ENCODE measurements at regions not wholly inside any gene's neighbourhood (a gene's known extent, or its start where the extent isn't known, plus 50 kb on each side); places are given as distances from the start of the nearest gene placed in this dataset.
"Not testable (repeated sequence)": the region's sequence is repeated elsewhere in the genome, so short reads cannot be mapped to it uniquely, and the experiment has no call there.

- Histone ChIP-seq H3K4me1 (ENCODE audit: insufficient read depth, low read length) (no peaks in the 10 kb centered on the region), H2AFZ (ENCODE audit: low read depth, low read length) (no peak overlapping the region)
Observed at GRCh38 chr7:46753662-46754061, 828.2 kb downstream of the TNS3 start.

GRCh38 chr7:46752881-46753366 is 829.0 kb downstream of the TNS3 start:
- no peak overlapping the region for H3K4me3 ChIP-seq (ENCODE audit: low read length)
- no peaks in the 10 kb centered on the region for H3K27me3 ChIP-seq (ENCODE audit: insufficient read depth, low read length)
- no peaks in the 10 kb centered on the region for H3K9me3 ChIP-seq (ENCODE audit: low read length)
- H3K4me1 ChIP-seq (ENCODE audit: insufficient read depth, low read length): no peaks in the 10 kb centered on the region
- H3K36me3 ChIP-seq (ENCODE audit: insufficient read depth, low read length): no peaks in the 10 kb centered on the region
- H2AFZ ChIP-seq (ENCODE audit: low read depth, low read length): no peak overlapping the region

More at GRCh38 chr7:46753662-46754061, 828.2 kb downstream of the TNS3 start:
- Histone ChIP-seq H3K4me3 (ENCODE audit: low read length) (no peak overlapping the region), H3K27me3 (ENCODE audit: insufficient read depth, low read length) (no peaks in the 10 kb centered on the region), H3K36me3 (ENCODE audit: insufficient read depth, low read length) (no peaks in the 10 kb centered on the region), H3K9me3 (ENCODE audit: low read length) (no peaks in the 10 kb centered on the region)

GRCh38 chr7:46751927-46752723 is 829.8 kb downstream of the TNS3 start:
- not testable (repeated sequence) for H3K27me3 ChIP-seq (ENCODE audit: insufficient read depth, low read length); H2AFZ ChIP-seq (ENCODE audit: low read depth, low read length); H3K9me3 ChIP-seq (ENCODE audit: low read length); H3K4me3 ChIP-seq (ENCODE audit: low read length); H3K4me1 ChIP-seq (ENCODE audit: insufficient read depth, low read length); H3K36me3 ChIP-seq (ENCODE audit: insufficient read depth, low read length)

- Histone ChIP-seq H3K9me3 (ENCODE audit: low read length) (no peaks in the 10 kb centered on the region), H3K36me3 (ENCODE audit: insufficient read depth, low read length) (no peaks in the 10 kb centered on the region), H3K4me3 (ENCODE audit: low read length) (no peak overlapping the region), H3K27me3 (ENCODE audit: insufficient read depth, low read length) (no peaks in the 10 kb centered on the region), H3K4me1 (ENCODE audit: insufficient read depth, low read length) (no peaks in the 10 kb centered on the region), H2AFZ (ENCODE audit: low read depth, low read length) (no peak overlapping the region)
Observed at GRCh38 chr7:46751471-46751870, 830.4 kb upstream of the IGFBP3 start.

- Histone ChIP-seq H2AFZ (ENCODE audit: low read depth, low read length) (no peak overlapping the region), H3K36me3 (ENCODE audit: insufficient read depth, low read length) (no peaks in the 10 kb centered on the region), H3K4me3 (ENCODE audit: low read length) (no peak overlapping the region), H3K27me3 (ENCODE audit: insufficient read depth, low read length) (no peaks in the 10 kb centered on the region), H3K4me1 (ENCODE audit: insufficient read depth, low read length) (no peaks in the 10 kb centered on the region), H3K9me3 (ENCODE audit: low read length) (no peaks in the 10 kb centered on the region)
Observed at GRCh38 chr7:46750321-46750865, 829.3 kb upstream of the IGFBP3 start.

- no peak overlapping the region for H3K4me3 ChIP-seq (ENCODE audit: low read length)
- no peaks in the 10 kb centered on the region for H3K36me3 ChIP-seq (ENCODE audit: insufficient read depth, low read length)
- no peak overlapping the region for H2AFZ ChIP-seq (ENCODE audit: low read depth, low read length)
Observed at GRCh38 chr7:46747869-46748576, 827.0 kb upstream of the IGFBP3 start.

GRCh38 chr7:46746695-46747687 is 825.9 kb upstream of the IGFBP3 start:
- no peaks in the 10 kb centered on the region for H3K36me3 ChIP-seq (ENCODE audit: insufficient read depth, low read length)
- H2AFZ ChIP-seq (ENCODE audit: low read depth, low read length): no peak overlapping the region
- no peaks in the 10 kb centered on the region for H3K9me3 ChIP-seq (ENCODE audit: low read length)
- no peak overlapping the region for H3K4me3 ChIP-seq (ENCODE audit: low read length)
- no peaks in the 10 kb centered on the region for H3K27me3 ChIP-seq (ENCODE audit: insufficient read depth, low read length)
- no peaks in the 10 kb centered on the region for H3K4me1 ChIP-seq (ENCODE audit: insufficient read depth, low read length)

More at GRCh38 chr7:46747869-46748576, 827.0 kb upstream of the IGFBP3 start:
- H3K9me3 ChIP-seq (ENCODE audit: low read length): no peaks in the 10 kb centered on the region
- no peaks in the 10 kb centered on the region for H3K27me3 ChIP-seq (ENCODE audit: insufficient read depth, low read length)
- H3K4me1 ChIP-seq (ENCODE audit: insufficient read depth, low read length): no peaks in the 10 kb centered on the region

- no peak overlapping the region for H3K4me3 ChIP-seq (ENCODE audit: low read length)
- no peaks in the 10 kb centered on the region for H3K27me3 ChIP-seq (ENCODE audit: insufficient read depth, low read length)
- H3K9me3 ChIP-seq (ENCODE audit: low read length): no peaks in the 10 kb centered on the region
Observed at GRCh38 chr7:46745707-46746090, 824.6 kb upstream of the IGFBP3 start.

GRCh38 chr7:46744957-46745706 is 824.1 kb upstream of the IGFBP3 start:
- Histone ChIP-seq H3K36me3 (ENCODE audit: insufficient read depth, low read length) (no peaks in the 10 kb centered on the region), H3K4me3 (ENCODE audit: low read length) (no peak overlapping the region), H2AFZ (ENCODE audit: low read depth, low read length) (no peak overlapping the region), H3K27me3 (ENCODE audit: insufficient read depth, low read length) (no peaks in the 10 kb centered on the region), H3K9me3 (ENCODE audit: low read length) (no peaks in the 10 kb centered on the region), H3K4me1 (ENCODE audit: insufficient read depth, low read length) (no peaks in the 10 kb centered on the region)

More at GRCh38 chr7:46745707-46746090, 824.6 kb upstream of the IGFBP3 start:
- H3K4me1 ChIP-seq (ENCODE audit: insufficient read depth, low read length): no peaks in the 10 kb centered on the region
- no peaks in the 10 kb centered on the region for H3K36me3 ChIP-seq (ENCODE audit: insufficient read depth, low read length)
- H2AFZ ChIP-seq (ENCODE audit: low read depth, low read length): no peak overlapping the region

- H2AFZ ChIP-seq (ENCODE audit: low read depth, low read length): no peak overlapping the region
Observed at GRCh38 chr7:46742601-46743000, 821.5 kb upstream of the IGFBP3 start.

GRCh38 chr7:46741938-46742540 is 821.0 kb upstream of the IGFBP3 start:
- H3K4me3 ChIP-seq (ENCODE audit: low read length): no peak overlapping the region
- no peaks in the 10 kb centered on the region for H3K36me3 ChIP-seq (ENCODE audit: insufficient read depth, low read length)
- H3K9me3 ChIP-seq (ENCODE audit: low read length): no peaks in the 10 kb centered on the region
- no peak overlapping the region for H2AFZ ChIP-seq (ENCODE audit: low read depth, low read length)
- no peaks in the 10 kb centered on the region for H3K27me3 ChIP-seq (ENCODE audit: insufficient read depth, low read length)
- H3K4me1 ChIP-seq (ENCODE audit: insufficient read depth, low read length): no peaks in the 10 kb centered on the region

More at GRCh38 chr7:46742601-46743000, 821.5 kb upstream of the IGFBP3 start:
- H3K4me1 ChIP-seq (ENCODE audit: insufficient read depth, low read length): no peaks in the 10 kb centered on the region
- H3K36me3 ChIP-seq (ENCODE audit: insufficient read depth, low read length): no peaks in the 10 kb centered on the region
- H3K9me3 ChIP-seq (ENCODE audit: low read length): no peaks in the 10 kb centered on the region
- no peak overlapping the region for H3K4me3 ChIP-seq (ENCODE audit: low read length)
- H3K27me3 ChIP-seq (ENCODE audit: insufficient read depth, low read length): no peaks in the 10 kb centered on the region

All from neuron (in vitro differentiated cells).